Progenitor cell of endocrine pancreas (in vitro differentiated cells): ENCODE measurements at regions not wholly inside any gene's neighbourhood (a gene's known extent, or its start where the extent isn't known, plus 50 kb on each side); places are given as distances from the start of the nearest gene placed in this dataset.

Experiments used
- DNase-seq: peaks from one replicate; pipeline ENCODE4 v3.0.0; 2021; ENCODE audit warnings: low spot score; ENCODE audit not compliant: unreplicated experiment
- H3K27ac Mint-ChIP-seq: 2 replicates; pipeline ENCODE4 v1.8.0; 2021; ENCODE audit warnings: mild to moderate bottlenecking, moderate library complexity, mixed read lengths
- H3K27me3 Mint-ChIP-seq: 2 replicates; pipeline ENCODE4 v1.8.0; 2021; ENCODE audit warnings: mixed read lengths
- H3K36me3 Mint-ChIP-seq: 2 replicates; pipeline ENCODE4 v1.8.0; 2022; ENCODE audit warnings: mixed read lengths; ENCODE audit not compliant: insufficient read depth
- H3K4me1 Mint-ChIP-seq: 2 replicates; pipeline ENCODE4 v1.8.0; 2021; ENCODE audit warnings: low read depth, mixed read lengths
- H3K4me3 Mint-ChIP-seq: 2 replicates; pipeline ENCODE4 v1.8.0; 2021; ENCODE audit warnings: low read depth, mild to moderate bottlenecking, moderate library complexity, mixed read lengths
- H3K9me3 Mint-ChIP-seq: 2 replicates; pipeline ENCODE4 v1.8.0; 2021; ENCODE audit warnings: low read depth, mixed read lengths
- TF ChIP-seq, protein P1 (sequence below): fragments of 200-600 bp; sonication (generic); IDR thresholded peaks from one replicate; pipeline ENCODE4 v1.5.0; 2021; ENCODE audit warnings: antibody characterized with exemption, mild to moderate bottlenecking; ENCODE audit not compliant: unreplicated experiment

DNA sequence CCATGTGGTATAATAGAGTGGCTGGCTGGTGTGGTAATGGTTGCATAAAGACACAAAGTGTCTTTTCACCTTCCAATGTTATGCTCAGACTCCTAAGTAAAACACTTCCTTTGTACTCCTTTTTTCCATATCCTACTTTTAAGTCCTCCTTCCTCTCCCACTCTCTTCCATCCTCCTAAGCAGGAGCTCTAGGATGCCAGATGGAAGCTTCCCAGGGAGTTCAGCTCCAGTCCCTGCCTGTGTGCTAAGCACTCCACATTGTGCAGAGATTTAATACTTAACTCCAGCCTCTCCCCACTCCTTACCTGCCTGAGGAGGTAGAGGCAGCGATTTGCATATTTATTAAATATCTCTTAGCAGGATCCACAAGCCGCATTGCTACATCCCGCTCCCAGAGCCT, 60.5 kb upstream of the IGSF21 start:
- H3K27ac Mint-ChIP-seq, result no peak overlapping the region
- no peaks in the 10 kb centered on the region for H3K36me3 Mint-ChIP-seq
- DNase-seq, result no peak
- H3K9me3 Mint-ChIP-seq, result peaks cover 4% of the 10 kb centered on the region
- H3K4me3 Mint-ChIP-seq, result no peak overlapping the region
- H3K27me3 Mint-ChIP-seq, result peaks cover 35% of the 10 kb centered on the region
- TF ChIP-seq, protein P1, sequence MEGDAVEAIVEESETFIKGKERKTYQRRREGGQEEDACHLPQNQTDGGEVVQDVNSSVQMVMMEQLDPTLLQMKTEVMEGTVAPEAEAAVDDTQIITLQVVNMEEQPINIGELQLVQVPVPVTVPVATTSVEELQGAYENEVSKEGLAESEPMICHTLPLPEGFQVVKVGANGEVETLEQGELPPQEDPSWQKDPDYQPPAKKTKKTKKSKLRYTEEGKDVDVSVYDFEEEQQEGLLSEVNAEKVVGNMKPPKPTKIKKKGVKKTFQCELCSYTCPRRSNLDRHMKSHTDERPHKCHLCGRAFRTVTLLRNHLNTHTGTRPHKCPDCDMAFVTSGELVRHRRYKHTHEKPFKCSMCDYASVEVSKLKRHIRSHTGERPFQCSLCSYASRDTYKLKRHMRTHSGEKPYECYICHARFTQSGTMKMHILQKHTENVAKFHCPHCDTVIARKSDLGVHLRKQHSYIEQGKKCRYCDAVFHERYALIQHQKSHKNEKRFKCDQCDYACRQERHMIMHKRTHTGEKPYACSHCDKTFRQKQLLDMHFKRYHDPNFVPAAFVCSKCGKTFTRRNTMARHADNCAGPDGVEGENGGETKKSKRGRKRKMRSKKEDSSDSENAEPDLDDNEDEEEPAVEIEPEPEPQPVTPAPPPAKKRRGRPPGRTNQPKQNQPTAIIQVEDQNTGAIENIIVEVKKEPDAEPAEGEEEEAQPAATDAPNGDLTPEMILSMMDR, result no peak
- H3K4me1 Mint-ChIP-seq, result no peaks in the 10 kb centered on the region

GRCh38 chr1:18049228-18049627, 58.4 kb upstream of the IGSF21 start:
- no peak for DNase-seq
- Mint-ChIP-seq H3K27ac (no peak overlapping the region), H3K4me1 (no peaks in the 10 kb centered on the region), H3K27me3 (peaks cover 48% of the 10 kb centered on the region), H3K4me3 (no peak overlapping the region), H3K36me3 (no peaks in the 10 kb centered on the region), H3K9me3 (peaks cover 4% of the 10 kb centered on the region)
- TF ChIP-seq, protein P1, result no peak

GRCh38 chr1:18052671-18053070, 54.9 kb upstream of the IGSF21 start:
- Mint-ChIP-seq H3K27me3 (peaks cover 44% of the 10 kb centered on the region), H3K27ac (no peak overlapping the region), H3K4me1 (no peaks in the 10 kb centered on the region), H3K4me3 (no peak overlapping the region), H3K9me3 (peaks cover 4% of the 10 kb centered on the region), H3K36me3 (no peaks in the 10 kb centered on the region)
- DNase-seq, result no peak
- TF ChIP-seq, protein P1, result no peak

- DNase-seq, result no peak
- Mint-ChIP-seq H3K36me3 (no peaks in the 10 kb centered on the region), H3K9me3 (no peaks in the 10 kb centered on the region), H3K27me3 (peaks cover 46% of the 10 kb centered on the region), H3K4me1 (no peaks in the 10 kb centered on the region), H3K27ac (no peak overlapping the region), H3K4me3 (no peak overlapping the region)
- TF ChIP-seq, protein P1, result no peak
These were observed 52.4 kb upstream of the IGSF21 start for GRCh38 chr1:18055156-18055555.

DNA sequence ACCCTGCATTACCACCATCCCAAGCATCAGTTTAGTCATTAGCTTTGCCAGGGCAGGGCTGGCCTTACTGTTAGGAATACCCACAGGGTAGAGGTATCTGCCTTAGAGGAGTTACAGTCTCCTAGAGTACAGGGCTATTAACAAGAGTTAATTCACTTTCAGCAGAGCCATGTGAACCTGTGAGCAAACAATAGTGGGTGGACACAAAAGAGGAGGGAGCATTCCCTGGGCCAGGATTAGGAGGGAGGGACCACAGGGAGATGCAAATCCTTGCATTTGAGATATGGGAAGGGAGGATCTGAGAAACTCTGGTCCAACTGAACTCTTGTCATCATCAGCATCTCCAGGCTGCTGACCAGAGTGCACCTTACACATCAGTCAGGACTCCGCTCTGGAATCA, 51.1 kb upstream of the IGSF21 start:
- Mint-ChIP-seq H3K36me3 (no peaks in the 10 kb centered on the region), H3K4me3 (no peak overlapping the region), H3K27ac (no peak overlapping the region), H3K4me1 (no peaks in the 10 kb centered on the region), H3K27me3 (peaks cover 49% of the 10 kb centered on the region), H3K9me3 (no peaks in the 10 kb centered on the region)
- TF ChIP-seq, protein P1, result no peak
- no peak for DNase-seq
